OCI-LY1 (cell line): ENCODE measurements at regions not wholly inside any gene's neighbourhood (a gene's known extent, or its start where the extent isn't known, plus 50 kb on each side); places are given as distances from the start of the nearest gene placed in this dataset.

ENCODE experiments used
- CTCF ChIP-seq: fragments of 200-600 bp; sonication (generic), shearing (Covaris generic); IDR thresholded peaks from 2 replicates; pipeline ENCODE4 v1.5.1; 2017; ENCODE audit warnings: mild to moderate bottlenecking, antibody characterized with exemption, low read length, moderate library complexity, mixed read lengths
- EZH2 ChIP-seq: fragments of 200-600 bp; sonication (generic), shearing (Covaris generic); IDR thresholded peaks from 2 replicates; pipeline ENCODE4 v1.8.0; 2017; ENCODE audit warnings: borderline replicate concordance, mixed run types, mild to moderate bottlenecking, antibody characterized with exemption, low read length, moderate library complexity, mixed read lengths

DNA sequence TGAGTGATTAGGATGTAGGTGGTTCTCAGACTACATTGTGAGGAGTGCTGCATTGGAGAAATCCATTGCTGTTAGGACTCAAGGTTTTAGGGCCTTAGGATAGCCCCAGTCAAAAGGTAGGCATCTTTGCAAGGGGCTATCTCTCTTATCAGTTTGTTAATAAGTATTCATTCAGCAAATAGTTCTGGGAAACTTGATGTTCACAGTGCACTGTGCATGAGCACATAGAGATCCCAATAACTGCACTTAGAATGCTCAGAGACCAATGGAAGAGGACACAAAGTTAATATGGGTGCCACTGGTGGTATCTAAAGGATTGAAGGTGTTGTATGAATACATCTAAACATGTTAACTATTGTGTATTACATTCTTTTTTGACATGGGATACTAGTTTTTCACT lies 131.4 kb downstream of the KIF4B start:
- TF ChIP-seq CTCF (no peak), EZH2 (no peak)
